AG04450 (cell line): ENCODE measurements at regions not wholly inside any gene's neighbourhood (a gene's known extent, or its start where the extent isn't known, plus 50 kb on each side); places are given as distances from the start of the nearest gene placed in this dataset.
"Not testable (repeated sequence)": the region's sequence is repeated elsewhere in the genome, so short reads cannot be mapped to it uniquely, and the experiment has no call there.

Experiments used
- CTCF ChIA-PET: fragments of 300-600, 350-600 bp; formaldehyde crosslinking; extraction: SDS; loops from one replicate; lab custom pipeline; 2022; ENCODE audit warnings: antibody characterized with exemption, inconsistent platforms; lab: Charles Lee
- POLR2A ChIA-PET: fragments of 350-600 bp; formaldehyde crosslinking; extraction: SDS; loops from one replicate; lab custom pipeline; 2021; ENCODE audit warnings: antibody characterized with exemption, inconsistent platforms; lab: Yijun Ruan, JAX
- DNase-seq: peaks from one replicate; pipeline ENCODE4 v3.0.0-alpha.2; 2011; ENCODE audit warnings: low read depth, low spot score
- H3K27ac ChIP-seq: one replicate; pipeline ENCODE4 v1.5.1; 2012; ENCODE audit warnings: low read depth, low read length, control low read depth
- H3K27me3 ChIP-seq: one replicate; pipeline ENCODE4 v1.6.0; 2012; ENCODE audit warnings: low read length; ENCODE audit not compliant: control insufficient read depth, insufficient read depth
- H3K4me3 ChIP-seq: 2 replicates; pipeline ENCODE4 v1.5.1; 2011; ENCODE audit warnings: mild to moderate bottlenecking, low read depth, low read length, control low read depth
- H3K9me3 ChIP-seq: 2 replicates; pipeline ENCODE4 v1.5.1; 2012; ENCODE audit warnings: low read length; ENCODE audit not compliant: control insufficient read depth, insufficient read depth
- TF ChIP-seq, protein P1 (sequence below): IDR thresholded peaks from 2 replicates; pipeline ENCODE4 v1.5.1; 2011; ENCODE audit warnings: low read depth, low read length, control low read depth, inconsistent platforms

DNA sequence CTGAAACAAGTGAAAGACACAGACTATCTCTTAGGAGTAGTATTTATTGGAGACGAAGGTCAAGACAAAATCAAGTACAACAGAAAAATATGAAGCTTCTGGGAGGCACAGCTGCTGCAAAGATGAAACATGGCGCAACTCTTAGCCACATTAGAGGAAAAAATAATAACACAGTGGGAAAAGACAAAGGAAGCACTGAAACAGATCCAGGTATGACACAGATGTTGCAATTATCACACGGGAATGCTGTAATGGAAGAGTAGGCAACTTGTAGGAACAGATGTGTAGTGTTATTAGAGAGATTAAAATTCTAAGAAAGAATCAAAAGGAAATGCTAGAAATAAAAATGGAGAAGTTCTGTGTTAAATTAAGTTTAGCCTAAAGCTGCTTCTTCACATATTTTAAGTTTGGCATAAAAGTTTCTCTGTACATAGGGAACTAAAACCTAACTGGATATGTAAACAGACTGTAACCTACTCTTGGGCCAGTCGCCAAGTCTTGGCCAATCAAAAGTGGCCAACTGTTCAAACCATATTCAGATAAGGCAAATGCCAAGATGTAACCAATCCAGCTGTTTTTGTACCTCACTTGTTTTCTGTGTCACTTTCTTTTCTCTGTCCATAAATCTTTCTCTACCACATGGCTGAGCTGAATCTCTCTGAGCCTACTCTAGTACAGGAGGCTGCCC lies 1132.0 kb upstream of the LRRTM3 start:
- Histone ChIP-seq H3K4me3 (no peak overlapping the region), H3K9me3 (no peaks in the 10 kb centered on the region; the same call in 1 of the 2 replicates), H3K27ac (no peak overlapping the region), H3K27me3 (no peaks in the 10 kb centered on the region)
- CTCF ChIA-PET = no interaction called here
- POLR2A ChIA-PET = no interaction called here
- no peak for DNase-seq
- TF ChIP-seq, protein P1, sequence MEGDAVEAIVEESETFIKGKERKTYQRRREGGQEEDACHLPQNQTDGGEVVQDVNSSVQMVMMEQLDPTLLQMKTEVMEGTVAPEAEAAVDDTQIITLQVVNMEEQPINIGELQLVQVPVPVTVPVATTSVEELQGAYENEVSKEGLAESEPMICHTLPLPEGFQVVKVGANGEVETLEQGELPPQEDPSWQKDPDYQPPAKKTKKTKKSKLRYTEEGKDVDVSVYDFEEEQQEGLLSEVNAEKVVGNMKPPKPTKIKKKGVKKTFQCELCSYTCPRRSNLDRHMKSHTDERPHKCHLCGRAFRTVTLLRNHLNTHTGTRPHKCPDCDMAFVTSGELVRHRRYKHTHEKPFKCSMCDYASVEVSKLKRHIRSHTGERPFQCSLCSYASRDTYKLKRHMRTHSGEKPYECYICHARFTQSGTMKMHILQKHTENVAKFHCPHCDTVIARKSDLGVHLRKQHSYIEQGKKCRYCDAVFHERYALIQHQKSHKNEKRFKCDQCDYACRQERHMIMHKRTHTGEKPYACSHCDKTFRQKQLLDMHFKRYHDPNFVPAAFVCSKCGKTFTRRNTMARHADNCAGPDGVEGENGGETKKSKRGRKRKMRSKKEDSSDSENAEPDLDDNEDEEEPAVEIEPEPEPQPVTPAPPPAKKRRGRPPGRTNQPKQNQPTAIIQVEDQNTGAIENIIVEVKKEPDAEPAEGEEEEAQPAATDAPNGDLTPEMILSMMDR = no peak

DNA sequence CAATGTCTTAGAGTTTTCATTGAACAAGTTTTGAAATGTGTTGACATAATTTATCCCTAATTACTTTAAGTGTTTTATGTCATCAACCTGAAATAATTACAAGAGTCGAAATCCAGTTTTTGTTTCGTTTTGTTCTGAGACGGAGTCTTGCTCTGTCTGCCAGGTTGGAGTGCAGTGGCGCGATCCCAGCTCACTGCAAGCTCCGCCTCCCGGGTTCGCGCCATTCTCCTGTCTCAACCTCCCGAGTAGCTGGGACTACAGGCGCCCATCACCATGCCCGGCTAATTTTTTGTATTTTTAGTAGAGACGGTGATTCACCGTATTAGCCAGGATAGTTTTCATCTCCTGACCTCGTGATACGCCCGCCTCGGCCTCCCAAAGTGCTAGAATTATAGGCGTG lies 1131.0 kb upstream of the LRRTM3 start:
- H3K27me3 ChIP-seq, H3K4me3 ChIP-seq, H3K27ac ChIP-seq, CTCF ChIA-PET, H3K9me3 ChIP-seq, DNase-seq, POLR2A ChIA-PET: not testable (repeated sequence)

DNA sequence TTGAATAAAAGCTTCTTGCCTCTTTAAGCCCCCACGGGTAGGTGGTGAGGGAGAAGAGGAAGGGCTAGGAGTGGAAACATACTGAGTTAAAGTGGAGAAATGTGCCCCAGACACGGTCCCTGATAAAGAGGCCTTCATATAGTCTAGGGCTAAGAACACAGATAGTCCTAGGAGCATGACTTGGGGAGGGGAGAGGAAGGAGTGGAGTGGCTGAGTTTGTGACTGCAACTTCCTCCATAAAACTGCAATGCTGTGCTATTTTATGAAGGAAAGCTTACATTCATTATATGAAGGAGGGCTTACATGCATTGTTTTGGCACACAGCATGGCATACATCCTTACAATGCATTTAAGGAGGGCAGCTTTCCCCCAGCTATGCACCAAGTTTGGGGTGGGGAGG lies 1129.4 kb upstream of the LRRTM3 start:
- Histone ChIP-seq H3K9me3 (no peaks in the 10 kb centered on the region; the same call in 1 of the 2 replicates), H3K4me3 (no peak overlapping the region), H3K27ac (no peak overlapping the region), H3K27me3 (no peaks in the 10 kb centered on the region)
- TF ChIP-seq, protein P1 = no peak
- ChIA-PET CTCF (no interaction called here), POLR2A (no interaction called here)
- no peak for DNase-seq

GRCh38 chr10:65798133-65798532 lies 1127.7 kb upstream of the LRRTM3 start:
- H3K9me3 ChIP-seq = no peaks in the 10 kb centered on the region; the same call in 1 of the 2 replicates
- CTCF ChIA-PET = no interaction called here

GRCh38 chr10:65802391-65802790 lies 1123.4 kb upstream of the LRRTM3 start:
- Histone ChIP-seq H3K9me3 (no peaks in the 10 kb centered on the region), H3K27me3 (no peaks in the 10 kb centered on the region), H3K27ac (no peak overlapping the region), H3K4me3 (no peak overlapping the region)
- CTCF ChIA-PET = no interaction called here
- POLR2A ChIA-PET = no interaction called here
- DNase-seq = no peak
- TF ChIP-seq, protein P1 = no peak

More at GRCh38 chr10:65798133-65798532, 1127.7 kb upstream of the LRRTM3 start:
- TF ChIP-seq, protein P1 = no peak
- POLR2A ChIA-PET = no interaction called here
- no peak overlapping the region for H3K4me3 ChIP-seq
- no peak overlapping the region for H3K27ac ChIP-seq
- DNase-seq = no peak
- no peaks in the 10 kb centered on the region for H3K27me3 ChIP-seq
